ENCODE measurements at regions not wholly inside any gene's neighbourhood (a gene's known extent, or its start where the extent isn't known, plus 50 kb on each side); places are given as distances from the start of the nearest gene placed in this dataset.

GRCh38 chr2:156864325-156864724 lies 393.2 kb upstream of the GALNT5 start:
- no peak for DNase-seq

DNA sequence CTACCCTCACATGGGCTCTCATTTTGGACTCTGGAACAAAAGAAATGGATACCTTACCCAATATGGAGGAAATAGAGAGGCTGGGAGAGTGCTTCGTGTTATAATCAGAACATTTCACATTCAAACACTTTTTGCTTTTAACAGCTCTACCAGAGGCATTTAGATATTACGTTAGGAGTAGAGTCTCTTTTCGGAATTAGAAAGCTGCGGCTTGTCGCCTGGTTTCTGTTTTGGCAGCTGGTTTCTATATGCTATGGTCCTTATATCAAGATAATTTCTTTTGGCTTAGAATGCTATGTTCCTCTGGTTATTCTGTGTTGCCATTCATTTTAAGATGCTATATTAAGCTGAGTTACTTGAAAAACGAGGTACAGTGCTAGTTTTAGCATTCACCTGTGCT lies 392.8 kb upstream of the GALNT5 start:
- DNase-seq, result no peak

GRCh38 chr2:156867201-156867600 lies 390.3 kb upstream of the GALNT5 start:
- no peak for DNase-seq

GRCh38 chr2:156874707-156875106 lies 382.8 kb upstream of the GALNT5 start:
- no peak for DNase-seq

DNA sequence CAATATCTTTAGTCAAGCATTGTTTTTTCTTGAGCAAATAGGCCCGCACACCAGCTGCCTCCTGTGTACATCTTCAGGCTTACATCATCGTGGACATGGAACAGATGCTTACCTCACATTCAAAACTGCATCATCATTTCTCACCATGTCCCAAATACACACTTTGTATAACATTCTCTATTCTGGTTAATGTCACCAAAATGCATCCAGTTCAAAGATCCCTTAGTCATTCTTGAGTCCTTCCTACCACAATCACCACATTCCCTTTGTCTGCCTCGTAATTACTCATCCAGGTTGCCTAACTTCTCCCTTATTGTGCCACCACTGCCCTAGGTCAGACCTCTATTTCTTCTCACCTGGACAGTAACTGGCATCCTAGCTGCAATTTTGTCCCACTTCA lies 373.7 kb upstream of the GALNT5 start:
- DNase-seq, result no peak

GRCh38 chr2:156884216-156884615 lies 373.3 kb upstream of the GALNT5 start:
- DNase-seq, result no peak

- no peak for DNase-seq
Observed at GRCh38 chr2:156890529-156891148, 366.9 kb upstream of the GALNT5 start.

- no peak for DNase-seq
Observed at GRCh38 chr2:156891609-156892008, 365.9 kb upstream of the GALNT5 start.

GRCh38 chr2:156892467-156893281 lies 364.8 kb upstream of the GALNT5 start:
- peak; percentile 38 for DNase-seq

- DNase-seq, result peak; percentile 78
Observed at GRCh38 chr2:156896294-156896693, 361.2 kb upstream of the GALNT5 start.

DNA sequence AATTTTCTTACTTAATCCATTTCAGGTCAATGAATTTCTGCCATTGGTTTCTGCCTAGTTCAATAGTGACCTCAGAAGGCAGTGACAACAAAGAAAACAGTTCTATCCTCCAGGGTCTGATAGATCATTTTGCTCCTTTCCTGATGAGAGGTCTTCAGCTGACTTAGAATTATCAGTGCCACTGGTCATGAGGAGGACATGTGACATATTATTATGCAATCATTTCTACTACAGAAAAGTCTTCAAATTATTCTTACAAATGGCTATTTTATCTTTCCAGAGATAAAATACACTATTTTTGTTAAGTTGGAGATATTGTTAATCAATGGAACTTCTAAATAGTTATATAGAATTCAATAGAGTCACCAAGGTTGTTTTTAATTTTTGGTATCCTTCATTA lies 360.0 kb upstream of the GALNT5 start:
- no peak for DNase-seq

DNA sequence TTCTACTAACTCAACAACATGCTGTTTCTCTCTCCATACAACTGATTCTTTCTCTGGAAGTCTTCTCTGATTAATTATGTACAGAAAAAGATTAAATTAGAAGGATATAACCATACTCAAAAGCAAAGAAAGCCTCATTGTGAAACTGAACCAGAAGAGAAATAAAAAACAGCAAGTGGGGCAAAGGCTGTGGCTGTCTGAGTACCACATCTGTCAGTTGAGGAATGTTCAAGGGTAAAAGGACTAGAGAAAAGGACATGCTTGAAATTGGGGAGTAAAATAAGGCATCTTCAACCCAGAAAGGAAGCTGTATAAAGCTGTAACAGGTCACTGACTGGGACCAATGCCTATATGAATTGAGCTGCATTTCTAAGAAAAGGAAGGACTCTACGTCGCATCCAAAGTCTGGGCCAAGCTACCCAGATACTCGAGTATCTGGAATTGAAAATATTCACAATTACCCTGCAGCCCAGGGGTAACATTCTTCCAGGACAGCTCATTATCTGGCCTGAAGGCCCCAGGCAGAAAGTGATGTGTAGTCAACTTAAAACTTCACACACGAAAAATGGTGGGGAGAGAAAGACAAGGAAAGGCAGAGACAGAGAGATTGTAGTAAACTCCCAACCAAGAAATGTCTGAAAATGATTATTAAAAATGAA lies 356.0 kb upstream of the GALNT5 start:
- no peak for DNase-seq

DNA sequence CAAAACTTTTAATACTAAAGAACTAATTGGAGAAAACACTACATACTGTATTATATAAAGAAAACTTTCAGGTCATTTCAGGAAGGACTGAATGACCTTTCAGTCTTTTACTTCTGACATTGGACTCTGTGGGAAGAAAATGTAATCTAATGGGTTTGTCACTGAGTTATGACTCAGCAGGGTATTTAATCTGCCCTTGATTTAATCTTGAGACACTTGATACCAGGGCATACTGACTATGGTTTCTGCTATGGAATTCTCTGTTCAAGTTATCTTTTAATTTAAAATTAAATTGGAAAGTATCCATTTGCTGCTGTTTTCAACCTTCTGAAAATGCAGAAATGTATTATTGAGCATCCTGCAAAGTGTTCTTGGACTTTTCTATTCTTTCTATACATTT lies 354.2 kb upstream of the GALNT5 start:
- DNase-seq, result no peak

- DNase-seq, result no peak
Observed at GRCh38 chr2:156907806-156908205, 349.7 kb upstream of the GALNT5 start.

GRCh38 chr2:156908825-156909224 lies 348.7 kb upstream of the GALNT5 start:
- peak; percentile 44 for DNase-seq

GRCh38 chr2:156909983-156910382 lies 347.5 kb upstream of the GALNT5 start:
- DNase-seq, result no peak

GRCh38 chr2:156915332-156915731 lies 342.2 kb upstream of the GALNT5 start:
- DNase-seq, result no peak

DNA sequence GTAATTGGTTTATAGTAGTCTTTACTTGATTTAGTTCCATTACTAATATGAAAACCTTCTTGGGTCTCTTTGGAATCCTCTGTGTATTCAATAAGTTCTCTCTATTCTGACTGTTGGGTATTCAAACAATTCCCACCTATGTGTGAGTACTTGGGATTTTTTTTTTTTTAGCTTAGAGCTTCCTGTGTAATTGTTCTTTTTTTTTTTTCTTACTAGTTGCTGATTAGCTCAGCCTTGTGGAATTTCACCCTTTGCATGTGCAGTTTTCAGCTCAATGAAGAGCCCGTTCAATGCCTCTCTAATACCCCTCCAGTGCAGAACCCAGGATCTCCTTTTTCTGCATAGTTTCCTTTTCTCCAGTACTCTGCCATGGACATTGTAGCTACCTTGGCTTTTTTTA lies 339.1 kb upstream of the GALNT5 start:
- DNase-seq, result no peak

GRCh38 chr2:156930423-156930822 lies 327.1 kb upstream of the GALNT5 start:
- DNase-seq, result no peak

GRCh38 chr2:156933645-156934225 lies 323.8 kb upstream of the GALNT5 start:
- no peak for DNase-seq

- no peak for DNase-seq
Observed at GRCh38 chr2:156935616-156936015, 321.9 kb upstream of the GALNT5 start.

DNA sequence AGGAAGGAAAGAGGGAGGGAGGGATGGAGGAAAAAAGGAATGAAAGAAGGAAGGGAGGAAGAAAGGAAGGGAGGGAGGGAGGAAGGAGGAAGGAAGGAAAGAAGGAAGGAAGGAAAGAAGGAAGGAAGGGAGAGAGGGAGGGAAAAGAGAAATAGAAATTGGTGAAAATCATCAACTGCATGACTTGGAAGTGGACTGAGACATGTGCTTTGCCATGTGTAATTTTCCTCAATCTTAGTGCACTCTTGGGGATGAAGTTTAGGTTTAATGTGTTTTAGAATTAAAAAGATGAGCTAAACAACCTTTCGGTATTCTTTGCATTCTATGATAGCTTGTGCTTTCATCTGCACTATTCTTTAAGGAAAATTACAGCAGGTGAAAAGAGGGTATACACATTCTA lies 320.1 kb upstream of the GALNT5 start:
- DNase-seq, result no peak

DNA sequence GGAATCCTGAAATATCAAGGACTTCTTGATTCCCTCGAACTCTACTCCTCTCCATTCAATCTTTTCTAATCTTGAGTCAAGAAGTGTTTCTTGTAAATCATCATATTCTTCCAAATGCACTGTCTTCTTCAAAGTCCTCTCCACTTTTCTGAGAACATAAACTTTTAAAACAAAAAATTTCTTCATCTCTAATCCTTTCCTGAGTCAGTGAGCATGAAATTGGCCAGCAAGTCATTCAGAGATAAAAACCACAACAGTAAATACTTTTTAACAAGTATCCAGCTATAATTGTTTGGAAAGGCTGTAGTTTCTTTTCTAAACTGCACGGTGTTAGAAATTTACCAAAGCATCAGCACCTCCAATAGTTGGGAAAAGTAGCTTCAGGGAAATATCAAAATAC lies 312.6 kb upstream of the GALNT5 start:
- DNase-seq, result no peak

DNA sequence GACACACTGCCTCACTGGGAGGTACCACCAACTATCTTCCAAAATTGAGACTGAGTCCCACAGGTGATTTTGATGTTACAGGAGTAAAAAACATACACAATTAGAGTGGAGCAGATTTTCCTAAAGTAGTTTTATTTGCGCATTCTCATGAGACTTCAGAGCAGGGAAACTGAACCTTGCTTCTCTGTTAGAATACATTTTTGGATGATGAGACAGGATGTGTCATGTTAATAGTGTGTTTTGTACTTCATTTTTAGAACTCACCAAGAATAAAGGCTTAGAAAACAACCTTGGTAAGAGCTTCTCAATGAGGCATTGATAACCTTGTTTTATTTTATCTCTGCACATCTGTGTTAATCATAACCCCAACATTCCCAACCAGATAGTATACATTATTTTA lies 310.2 kb upstream of the GALNT5 start:
- DNase-seq, result no peak

All from activated CD4-positive, alpha-beta T cell treated with anti-CD3 and anti-CD28 coated beads, Interleukin-2, amount 50 U/mL, for 16 hours (primary cell).